ENCODE measurements at regions not wholly inside any gene's neighbourhood (a gene's known extent, or its start where the extent isn't known, plus 50 kb on each side); places are given as distances from the start of the nearest gene placed in this dataset.

GRCh38 chr11:23236826-23237555 lies 376.7 kb upstream of the CCDC179 start:
- Histone ChIP-seq H3K27me3 (ENCODE audit: control insufficient read depth, insufficient read depth, low read length) (no peaks in the 10 kb centered on the region), H3K4me3 (ENCODE audit: low read depth, low read length) (no peak overlapping the region), H3K36me3 (ENCODE audit: control insufficient read depth, insufficient read depth, low read length) (no peaks in the 10 kb centered on the region)
- ChIA-PET CTCF (no interaction called here), POLR2A (no interaction called here)
- DNase-seq (ENCODE audit: low read depth) = no peak
- TF ChIP-seq CTCF (IDR thresholded peaks at IDR 0.05; ENCODE audit: insufficient read depth, low read depth, low read length) = no peak

GRCh38 chr11:23252426-23252825 lies 392.2 kb upstream of the CCDC179 start:
- Histone ChIP-seq H3K27me3 (ENCODE audit: control insufficient read depth, insufficient read depth, low read length) (no peaks in the 10 kb centered on the region), H3K4me3 (ENCODE audit: low read depth, low read length) (no peak overlapping the region), H3K36me3 (ENCODE audit: control insufficient read depth, insufficient read depth, low read length) (no peaks in the 10 kb centered on the region)
- no peak for DNase-seq (ENCODE audit: low read depth)
- CTCF ChIA-PET = no interaction called here
- TF ChIP-seq CTCF (IDR thresholded peaks at IDR 0.05; ENCODE audit: insufficient read depth, low read depth, low read length) = no peak
- POLR2A ChIA-PET = no interaction called here

GRCh38 chr11:23257088-23257487 lies 396.8 kb upstream of the CCDC179 start:
- Histone ChIP-seq H3K27me3 (ENCODE audit: control insufficient read depth, insufficient read depth, low read length) (no peaks in the 10 kb centered on the region), H3K36me3 (ENCODE audit: control insufficient read depth, insufficient read depth, low read length) (no peaks in the 10 kb centered on the region), H3K4me3 (ENCODE audit: low read depth, low read length) (no peak overlapping the region)
- ChIA-PET POLR2A (no interaction called here), CTCF (no interaction called here)
- TF ChIP-seq CTCF (IDR thresholded peaks at IDR 0.05; ENCODE audit: insufficient read depth, low read depth, low read length) = no peak
- no peak for DNase-seq (ENCODE audit: low read depth)

GRCh38 chr11:23257556-23257955 lies 397.3 kb upstream of the CCDC179 start:
- POLR2A ChIA-PET = no interaction called here
- DNase-seq (ENCODE audit: low read depth) = no peak
- no peak overlapping the region for H3K4me3 ChIP-seq (ENCODE audit: low read depth, low read length)
- H3K27me3 ChIP-seq (ENCODE audit: control insufficient read depth, insufficient read depth, low read length) = no peaks in the 10 kb centered on the region
- CTCF ChIA-PET = no interaction called here
- TF ChIP-seq CTCF (IDR thresholded peaks at IDR 0.05; ENCODE audit: insufficient read depth, low read depth, low read length) = no peak
- no peaks in the 10 kb centered on the region for H3K36me3 ChIP-seq (ENCODE audit: control insufficient read depth, insufficient read depth, low read length)

DNA sequence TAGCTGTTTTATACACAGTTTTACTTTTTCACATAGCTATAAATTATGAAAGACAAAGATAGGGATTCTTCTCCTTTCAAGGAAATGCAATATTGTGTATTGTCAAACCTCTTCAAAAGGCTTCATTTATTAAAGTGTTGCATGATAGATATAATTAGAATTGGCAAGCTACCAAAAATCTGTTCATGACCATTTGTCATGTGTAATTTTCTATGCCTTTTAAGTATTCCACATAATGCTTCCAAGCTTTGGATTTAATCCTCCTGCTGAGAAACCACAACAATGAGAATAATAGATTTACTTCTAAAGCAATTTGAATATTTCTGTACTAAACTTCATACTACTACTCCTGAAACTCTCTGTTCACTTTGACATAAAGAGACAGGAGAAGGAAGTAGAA lies 403.2 kb upstream of the CCDC179 start:
- no peak for TF ChIP-seq CTCF (IDR thresholded peaks at IDR 0.05; ENCODE audit: insufficient read depth, low read depth, low read length)
- ChIA-PET CTCF (no interaction called here), POLR2A (no interaction called here)
- Histone ChIP-seq H3K4me3 (ENCODE audit: low read depth, low read length) (no peak overlapping the region), H3K27me3 (ENCODE audit: control insufficient read depth, insufficient read depth, low read length) (no peaks in the 10 kb centered on the region), H3K36me3 (ENCODE audit: control insufficient read depth, insufficient read depth, low read length) (no peaks in the 10 kb centered on the region)
- DNase-seq (ENCODE audit: low read depth) = no peak
